ENCODE measurements at regions not wholly inside any gene's neighbourhood (a gene's known extent, or its start where the extent isn't known, plus 50 kb on each side); places are given as distances from the start of the nearest gene placed in this dataset.
A peak's percentile ranks its signal among the peaks of the same experiment; 100 is the strongest.

- no peak for TF ChIP-seq CTCF (conservative IDR thresholded peaks at IDR 0.05; ENCODE audit: control insufficient read depth, insufficient read depth, low read depth, low read length)
- DNase-seq (ENCODE audit: low read depth): no peak
- no peak overlapping the region for H3K4me3 ChIP-seq (ENCODE audit: control insufficient read depth, low read depth, low read length)
Measured at GRCh38 chr16:87229230-87230188, 87.7 kb downstream of the C16orf95 start.

- TF ChIP-seq CTCF (conservative IDR thresholded peaks at IDR 0.05; ENCODE audit: control insufficient read depth, insufficient read depth, low read depth, low read length): no peak
- DNase-seq (ENCODE audit: low read depth): no peak
- H3K4me3 ChIP-seq (ENCODE audit: control insufficient read depth, low read depth, low read length): no peak overlapping the region
Measured at GRCh38 chr16:87230571-87230970, 86.6 kb downstream of the C16orf95 start.

- H3K4me3 ChIP-seq (ENCODE audit: control insufficient read depth, low read depth, low read length): no peak overlapping the region
- no peak for DNase-seq (ENCODE audit: low read depth)
- no peak for TF ChIP-seq CTCF (conservative IDR thresholded peaks at IDR 0.05; ENCODE audit: control insufficient read depth, insufficient read depth, low read depth, low read length)
Measured at GRCh38 chr16:87231295-87231694, 85.9 kb downstream of the C16orf95 start.

- DNase-seq (ENCODE audit: low read depth): no peak
- no peak for TF ChIP-seq CTCF (conservative IDR thresholded peaks at IDR 0.05; ENCODE audit: control insufficient read depth, insufficient read depth, low read depth, low read length)
- H3K4me3 ChIP-seq (ENCODE audit: control insufficient read depth, low read depth, low read length): no peak overlapping the region
Measured at GRCh38 chr16:87231911-87232310, 85.3 kb downstream of the C16orf95 start.

GRCh38 chr16:87233928-87234327 is 83.3 kb downstream of the C16orf95 start:
- TF ChIP-seq CTCF (conservative IDR thresholded peaks at IDR 0.05; ENCODE audit: control insufficient read depth, insufficient read depth, low read depth, low read length): peak; percentile 47
- DNase-seq (ENCODE audit: low read depth): peak; percentile 58
- no peak overlapping the region for H3K4me3 ChIP-seq (ENCODE audit: control insufficient read depth, low read depth, low read length)

GRCh38 chr16:87234601-87235000 is 82.6 kb downstream of the C16orf95 start:
- H3K4me3 ChIP-seq (ENCODE audit: control insufficient read depth, low read depth, low read length): no peak overlapping the region
- no peak for DNase-seq (ENCODE audit: low read depth)
- no peak for TF ChIP-seq CTCF (conservative IDR thresholded peaks at IDR 0.05; ENCODE audit: control insufficient read depth, insufficient read depth, low read depth, low read length)

All from fibroblast of mammary gland (primary cell).